SIG-M5 treated with dmso at 0.1 percent for 504 hours (cell line): ENCODE measurements at regions not wholly inside any gene's neighbourhood (a gene's known extent, or its start where the extent isn't known, plus 50 kb on each side); places are given as distances from the start of the nearest gene placed in this dataset.

ENCODE experiments used
- DNase-seq: peaks from one replicate; lab custom pipeline; 2025; ENCODE audit not compliant: unreplicated experiment; lab: John Stamatoyannopoulos, UW

- no peak for DNase-seq
Measured at GRCh38 chr14:71483154-71483553, 449.1 kb upstream of the RGS6 start.

- no peak for DNase-seq
Measured at GRCh38 chr14:71485833-71486232, 446.4 kb upstream of the RGS6 start.

GRCh38 chr14:71486279-71486678 lies 445.9 kb upstream of the RGS6 start:
- no peak for DNase-seq

GRCh38 chr14:71487449-71487848 lies 444.8 kb upstream of the RGS6 start:
- no peak for DNase-seq

- no peak for DNase-seq
Measured at GRCh38 chr14:71487941-71488340, 444.3 kb upstream of the RGS6 start.

- no peak for DNase-seq
Measured at GRCh38 chr14:71488703-71489191, 443.5 kb upstream of the RGS6 start.

- no peak for DNase-seq
Measured at GRCh38 chr14:71489742-71490141, 442.5 kb upstream of the RGS6 start.

GRCh38 chr14:71491931-71492330 lies 440.3 kb upstream of the RGS6 start:
- no peak for DNase-seq

- DNase-seq: no peak
Measured at GRCh38 chr14:71492346-71492745, 439.9 kb upstream of the RGS6 start.

GRCh38 chr14:71497645-71498086 lies 434.6 kb upstream of the RGS6 start:
- DNase-seq: no peak

- no peak for DNase-seq
Measured at GRCh38 chr14:71498212-71498611, 434.0 kb upstream of the RGS6 start.

- no peak for DNase-seq
Measured at GRCh38 chr14:71499018-71499417, 433.2 kb upstream of the RGS6 start.

- DNase-seq: no peak
Measured at GRCh38 chr14:71507681-71508080, 424.5 kb upstream of the RGS6 start.

GRCh38 chr14:71508901-71509300 lies 423.3 kb upstream of the RGS6 start:
- DNase-seq: no peak

GRCh38 chr14:71511152-71511551 lies 421.1 kb upstream of the RGS6 start:
- no peak for DNase-seq

GRCh38 chr14:71514941-71515919 lies 417.0 kb upstream of the RGS6 start:
- DNase-seq: no peak

- no peak for DNase-seq
Measured at GRCh38 chr14:71521238-71522135, 410.7 kb upstream of the RGS6 start.

- DNase-seq: no peak
Measured at GRCh38 chr14:71523630-71524319, 408.5 kb upstream of the RGS6 start.

- DNase-seq: no peak
Measured at GRCh38 chr14:71524320-71524982, 407.8 kb upstream of the RGS6 start.

GRCh38 chr14:71525663-71526221 lies 406.5 kb upstream of the RGS6 start:
- DNase-seq: no peak
